ENCODE measurements at regions not wholly inside any gene's neighbourhood (a gene's known extent, or its start where the extent isn't known, plus 50 kb on each side); places are given as distances from the start of the nearest gene placed in this dataset.
"Not testable (repeated sequence)": the region's sequence is repeated elsewhere in the genome, so short reads cannot be mapped to it uniquely, and the experiment has no call there.

GRCh38 chr21:14013623-14014498 lies 196.9 kb downstream of the LIPI start:
- CTCF ChIA-PET; H3K4me1 Mint-ChIP-seq; H3K9me3 Mint-ChIP-seq (ENCODE audit: low read depth); DNase-seq; H3K36me3 Mint-ChIP-seq; H3K27ac Mint-ChIP-seq; H3K27me3 Mint-ChIP-seq; H3K4me3 Mint-ChIP-seq; ATAC-seq: not testable (repeated sequence)

- Mint-ChIP-seq H3K27me3 (no peaks in the 10 kb centered on the region), H3K4me3 (no peak overlapping the region), H3K4me1 (no peaks in the 10 kb centered on the region), H3K36me3 (no peaks in the 10 kb centered on the region), H3K27ac (no peak overlapping the region), H3K9me3 (ENCODE audit: low read depth) (no peaks in the 10 kb centered on the region)
- CTCF ChIA-PET = no interaction called here
- DNase-seq (no peak), ATAC-seq (no peak)
These were observed 197.6 kb downstream of the LIPI start for GRCh38 chr21:14013056-14013603.

GRCh38 chr21:14012409-14012808 lies 198.3 kb downstream of the LIPI start:
- Mint-ChIP-seq H3K36me3 (no peaks in the 10 kb centered on the region), H3K4me3 (no peak overlapping the region), H3K27me3 (no peaks in the 10 kb centered on the region), H3K27ac (no peak overlapping the region), H3K9me3 (ENCODE audit: low read depth) (no peaks in the 10 kb centered on the region), H3K4me1 (no peaks in the 10 kb centered on the region)
- DNase-seq (no peak), ATAC-seq (no peak)
- CTCF ChIA-PET = no interaction called here

- ATAC-seq; H3K4me3 Mint-ChIP-seq; CTCF ChIA-PET; DNase-seq; H3K27me3 Mint-ChIP-seq; H3K36me3 Mint-ChIP-seq; H3K9me3 Mint-ChIP-seq (ENCODE audit: low read depth); H3K27ac Mint-ChIP-seq; H3K4me1 Mint-ChIP-seq: not testable (repeated sequence)
These were observed 199.0 kb downstream of the LIPI start for GRCh38 chr21:14011751-14012150.

GRCh38 chr21:14011149-14011548 lies 199.6 kb downstream of the LIPI start:
- H3K36me3 Mint-ChIP-seq; H3K27ac Mint-ChIP-seq; ATAC-seq; H3K9me3 Mint-ChIP-seq (ENCODE audit: low read depth); H3K4me1 Mint-ChIP-seq; H3K27me3 Mint-ChIP-seq; DNase-seq; H3K4me3 Mint-ChIP-seq; CTCF ChIA-PET: not testable (repeated sequence)

GRCh38 chr21:14010729-14011128 lies 200.0 kb downstream of the LIPI start:
- no peak overlapping the region for H3K27ac Mint-ChIP-seq
- CTCF ChIA-PET = no interaction called here
- H3K9me3 Mint-ChIP-seq (ENCODE audit: low read depth) = no peaks in the 10 kb centered on the region
- ATAC-seq = no peak
- no peak for DNase-seq
- H3K36me3 Mint-ChIP-seq = no peaks in the 10 kb centered on the region
- H3K4me3 Mint-ChIP-seq = no peak overlapping the region
- H3K4me1 Mint-ChIP-seq = no peaks in the 10 kb centered on the region
- no peaks in the 10 kb centered on the region for H3K27me3 Mint-ChIP-seq

- DNase-seq; H3K4me3 Mint-ChIP-seq; H3K36me3 Mint-ChIP-seq; CTCF ChIA-PET; H3K9me3 Mint-ChIP-seq (ENCODE audit: low read depth); H3K27ac Mint-ChIP-seq; H3K27me3 Mint-ChIP-seq; H3K4me1 Mint-ChIP-seq; ATAC-seq: not testable (repeated sequence)
These were observed 200.8 kb downstream of the LIPI start for GRCh38 chr21:14009990-14010389.

GRCh38 chr21:14009238-14009981 lies 201.3 kb downstream of the LIPI start:
- H3K4me3 Mint-ChIP-seq; H3K9me3 Mint-ChIP-seq (ENCODE audit: low read depth); CTCF ChIA-PET; ATAC-seq; H3K36me3 Mint-ChIP-seq; H3K27ac Mint-ChIP-seq; DNase-seq; H3K27me3 Mint-ChIP-seq; H3K4me1 Mint-ChIP-seq: not testable (repeated sequence)

- ATAC-seq, H3K27ac Mint-ChIP-seq: not testable (repeated sequence)
These were observed 202.3 kb downstream of the LIPI start for GRCh38 chr21:14008436-14008835.

GRCh38 chr21:14008006-14008405 lies 202.7 kb downstream of the LIPI start:
- H3K4me3 Mint-ChIP-seq; H3K27me3 Mint-ChIP-seq; ATAC-seq; H3K9me3 Mint-ChIP-seq (ENCODE audit: low read depth); H3K4me1 Mint-ChIP-seq; H3K27ac Mint-ChIP-seq; H3K36me3 Mint-ChIP-seq; DNase-seq; CTCF ChIA-PET: not testable (repeated sequence)

More at GRCh38 chr21:14008436-14008835, 202.3 kb downstream of the LIPI start:
- H3K4me1 Mint-ChIP-seq; H3K27me3 Mint-ChIP-seq; DNase-seq; H3K9me3 Mint-ChIP-seq (ENCODE audit: low read depth); H3K36me3 Mint-ChIP-seq; CTCF ChIA-PET; H3K4me3 Mint-ChIP-seq: not testable (repeated sequence)

- H3K4me3 Mint-ChIP-seq; H3K9me3 Mint-ChIP-seq (ENCODE audit: low read depth); CTCF ChIA-PET; H3K27me3 Mint-ChIP-seq; DNase-seq; H3K4me1 Mint-ChIP-seq; H3K27ac Mint-ChIP-seq; H3K36me3 Mint-ChIP-seq; ATAC-seq: not testable (repeated sequence)
These were observed 204.6 kb downstream of the LIPI start for GRCh38 chr21:14006144-14006543.

- H3K4me1 Mint-ChIP-seq; H3K27ac Mint-ChIP-seq; ATAC-seq; H3K27me3 Mint-ChIP-seq; H3K9me3 Mint-ChIP-seq (ENCODE audit: low read depth); H3K4me3 Mint-ChIP-seq; CTCF ChIA-PET; H3K36me3 Mint-ChIP-seq; DNase-seq: not testable (repeated sequence)
These were observed 223.5 kb downstream of the LIPI start for GRCh38 chr21:13986996-13987958.
